ENCODE measurements at regions not wholly inside any gene's neighbourhood (a gene's known extent, or its start where the extent isn't known, plus 50 kb on each side); places are given as distances from the start of the nearest gene placed in this dataset.

DNA sequence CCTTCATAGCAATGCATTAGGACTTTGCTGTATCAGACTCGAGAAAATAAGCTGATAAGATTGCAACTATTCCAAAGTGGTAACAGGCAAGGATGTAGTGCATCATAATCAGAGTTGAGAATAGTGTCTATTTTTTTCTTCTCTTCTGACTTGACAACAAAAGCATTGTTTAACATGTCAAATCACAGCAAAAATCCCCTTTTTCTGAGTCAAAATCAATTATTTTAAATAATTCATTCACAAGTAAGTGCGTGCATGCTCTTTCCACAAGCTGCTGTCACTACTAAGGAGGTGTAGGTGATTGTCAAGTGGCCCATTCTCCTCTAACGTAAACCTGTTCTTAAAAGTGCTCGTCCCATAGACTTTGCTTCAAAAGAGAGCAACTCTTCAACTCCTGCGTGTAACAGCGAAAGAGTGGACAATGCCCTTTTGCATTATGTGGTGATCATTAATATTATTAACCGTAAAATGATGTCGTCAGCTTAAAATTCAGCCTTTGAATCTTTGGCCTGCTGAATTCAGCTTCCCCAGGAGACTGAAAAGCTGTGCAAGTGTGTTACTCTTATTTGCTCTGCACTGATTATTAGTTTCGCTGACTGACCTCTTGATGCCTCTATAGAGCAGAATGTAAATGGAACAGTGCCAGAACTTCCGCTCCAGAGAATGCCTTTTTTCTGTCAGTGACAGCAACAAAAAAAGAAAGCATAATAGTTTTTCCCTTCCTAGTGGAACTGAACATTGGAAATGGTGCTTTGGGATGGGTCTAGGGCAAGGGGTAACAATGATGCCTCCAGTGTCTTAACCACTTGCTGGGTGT lies 680.8 kb upstream of the SEMA6A start:
- in situ Hi-C loops (cut with MboI; ENCODE audit: low sequenced_read_pairs) = no loop called here
- Histone ChIP-seq H3K4me1 (no peaks in the 10 kb centered on the region), H3K4me3 (no peak overlapping the region), H3K27me3 (ENCODE audit: low read depth) (no peaks in the 10 kb centered on the region), H3K9me3 (no peaks in the 10 kb centered on the region), H3K36me3 (replicated peaks) (no peaks in the 10 kb centered on the region)
- no peak for DNase-seq (ENCODE audit: low spot score in 2 of 2)

DNA sequence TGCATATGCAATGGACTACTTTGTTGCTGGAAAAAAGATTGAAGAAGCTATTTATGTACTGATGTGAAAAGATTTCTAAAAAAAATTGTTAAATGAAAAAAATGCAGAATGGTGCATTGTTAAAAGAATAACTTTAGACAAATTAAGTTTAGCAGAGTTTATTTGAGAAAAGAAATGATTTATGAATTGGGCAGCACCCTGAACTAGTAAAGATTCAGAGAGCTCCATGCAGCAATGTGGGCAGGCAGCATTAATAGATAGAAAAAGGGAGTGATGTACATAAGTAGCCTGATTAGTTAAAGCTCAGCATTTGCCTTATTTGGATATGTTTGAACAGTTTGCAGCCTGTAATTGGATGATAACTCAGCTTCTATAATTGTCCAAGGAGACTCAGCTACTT lies 677.9 kb upstream of the SEMA6A start:
- Histone ChIP-seq H3K36me3 (replicated peaks) (no peaks in the 10 kb centered on the region), H3K9me3 (no peaks in the 10 kb centered on the region), H3K4me1 (peaks cover 9% of the 10 kb centered on the region), H3K27me3 (ENCODE audit: low read depth) (no peaks in the 10 kb centered on the region), H3K4me3 (no peak overlapping the region)
- DNase-seq (ENCODE audit: low spot score in 2 of 2) = no peak
- in situ Hi-C loops (cut with MboI; ENCODE audit: low sequenced_read_pairs) = no loop called here

DNA sequence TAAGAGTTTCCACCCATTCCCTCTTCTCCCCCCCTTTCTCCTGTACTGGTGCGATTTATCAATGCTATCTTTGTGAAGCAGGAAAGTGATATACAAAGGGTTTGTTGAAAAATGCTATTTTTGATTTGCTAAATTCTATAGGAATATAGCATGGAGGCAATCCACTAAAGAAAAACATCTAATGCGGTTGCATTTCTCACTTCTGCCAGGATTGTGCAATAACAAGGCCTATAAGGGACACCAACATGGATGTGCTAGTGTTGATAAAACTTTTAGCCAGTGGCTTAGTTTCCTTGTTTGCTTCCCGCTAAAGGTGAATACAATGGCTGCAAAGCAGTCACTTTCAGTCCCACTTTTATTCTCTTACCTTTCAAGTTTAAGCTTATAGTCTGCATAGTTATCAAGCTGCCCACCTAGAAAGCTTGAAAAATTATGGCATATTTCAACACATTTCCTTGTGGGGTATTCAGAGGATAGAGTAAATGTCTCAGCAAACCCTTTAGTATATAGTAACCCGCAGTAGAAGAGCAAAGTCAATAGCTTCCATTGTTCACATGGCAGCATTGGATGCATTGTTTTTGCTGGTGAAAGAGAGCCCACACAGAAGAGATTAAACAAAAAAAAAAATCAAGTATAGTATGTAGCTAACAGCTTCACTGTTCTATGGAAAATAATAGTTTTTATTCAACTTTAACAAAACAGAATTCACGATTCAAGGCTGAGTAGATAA lies 674.6 kb upstream of the SEMA6A start:
- H3K27me3 ChIP-seq (ENCODE audit: low read depth) = no peaks in the 10 kb centered on the region
- no peaks in the 10 kb centered on the region for H3K36me3 ChIP-seq (replicated peaks)
- H3K4me3 ChIP-seq = no peak overlapping the region
- peaks cover 31% of the 10 kb centered on the region for H3K4me1 ChIP-seq
- DNase-seq (ENCODE audit: low spot score in 2 of 2) = peak; percentile 37 to 76
- H3K9me3 ChIP-seq = no peaks in the 10 kb centered on the region
- in situ Hi-C loops (cut with MboI; ENCODE audit: low sequenced_read_pairs) = no loop called here

DNA sequence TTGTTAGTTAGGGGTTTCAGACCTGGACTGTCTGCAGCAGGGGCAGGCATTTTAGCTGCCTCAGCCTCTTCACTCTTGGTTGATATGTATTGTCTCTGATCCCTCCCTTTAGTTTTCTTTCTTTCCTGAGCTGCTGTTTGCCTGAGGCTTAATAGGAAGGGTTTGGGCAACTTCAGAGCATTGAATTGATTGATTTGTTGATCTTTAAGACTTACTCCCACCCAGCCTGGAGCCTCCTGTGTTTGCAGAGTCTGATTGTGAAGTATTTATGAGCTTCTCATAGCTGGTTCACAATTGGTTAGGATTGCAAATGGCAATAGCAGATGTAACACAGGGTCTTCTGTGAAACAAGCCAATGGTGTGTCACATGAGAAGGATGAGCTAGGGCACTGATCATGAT lies 671.8 kb upstream of the SEMA6A start:
- no peak overlapping the region for H3K4me3 ChIP-seq
- no peaks in the 10 kb centered on the region for H3K9me3 ChIP-seq
- no peaks in the 10 kb centered on the region for H3K27me3 ChIP-seq (ENCODE audit: low read depth)
- DNase-seq (ENCODE audit: low spot score in 2 of 2) = peak; percentile 66 to 95
- H3K36me3 ChIP-seq (replicated peaks) = no peaks in the 10 kb centered on the region
- in situ Hi-C loops (cut with MboI; ENCODE audit: low sequenced_read_pairs) = no loop called here
- peaks cover 31% of the 10 kb centered on the region for H3K4me1 ChIP-seq

DNA sequence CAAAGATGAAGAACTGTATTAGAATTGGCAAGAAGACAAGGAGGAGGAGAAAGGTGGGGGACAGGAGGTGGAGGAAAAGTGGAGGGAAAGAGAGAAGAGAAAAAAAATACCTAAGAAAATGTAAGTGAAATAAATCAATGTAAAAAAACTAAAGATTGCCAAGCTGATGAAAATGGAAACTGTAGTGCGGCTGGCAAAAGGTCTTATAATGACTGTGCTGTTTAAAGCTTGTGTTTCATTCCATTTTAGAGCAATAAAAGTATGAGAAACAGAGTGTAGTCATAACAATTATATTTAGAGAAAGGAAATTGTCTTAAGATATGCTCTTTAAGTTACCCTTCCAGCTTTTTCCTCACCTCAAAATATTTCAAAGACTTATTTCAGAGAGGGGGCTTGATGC lies 670.5 kb upstream of the SEMA6A start:
- in situ Hi-C loops (cut with MboI; ENCODE audit: low sequenced_read_pairs) = no loop called here
- Histone ChIP-seq H3K27me3 (ENCODE audit: low read depth) (no peaks in the 10 kb centered on the region), H3K9me3 (no peaks in the 10 kb centered on the region), H3K4me1 (peaks cover 31% of the 10 kb centered on the region), H3K36me3 (replicated peaks) (no peaks in the 10 kb centered on the region), H3K4me3 (no peak overlapping the region)
- DNase-seq (ENCODE audit: low spot score in 2 of 2) = no peak

DNA sequence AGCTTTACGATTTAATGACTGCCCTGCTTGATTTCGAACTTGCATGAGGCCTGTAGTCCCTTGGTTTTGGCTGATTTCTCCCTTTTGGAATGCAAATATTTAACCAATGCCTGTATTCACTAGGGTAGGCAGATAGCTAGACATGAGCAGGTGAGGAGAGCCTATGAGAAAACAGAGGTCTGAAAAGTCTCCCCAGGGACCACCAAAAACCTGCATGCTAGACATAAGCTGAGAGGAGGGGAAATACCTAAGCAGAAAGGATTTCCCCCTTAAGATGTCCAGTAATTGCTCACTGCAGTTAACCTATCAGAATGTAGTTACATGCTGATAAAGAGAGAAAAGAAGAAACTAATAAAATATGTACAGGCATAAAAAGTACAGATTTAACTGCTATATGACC lies 667.4 kb upstream of the SEMA6A start:
- Histone ChIP-seq H3K36me3 (replicated peaks) (no peaks in the 10 kb centered on the region), H3K9me3 (no peaks in the 10 kb centered on the region), H3K27me3 (ENCODE audit: low read depth) (no peaks in the 10 kb centered on the region), H3K4me1 (peaks cover 21% of the 10 kb centered on the region), H3K4me3 (no peak overlapping the region)
- DNase-seq (ENCODE audit: low spot score in 2 of 2) = no peak
- in situ Hi-C loops (cut with MboI; ENCODE audit: low sequenced_read_pairs) = no loop called here

DNA sequence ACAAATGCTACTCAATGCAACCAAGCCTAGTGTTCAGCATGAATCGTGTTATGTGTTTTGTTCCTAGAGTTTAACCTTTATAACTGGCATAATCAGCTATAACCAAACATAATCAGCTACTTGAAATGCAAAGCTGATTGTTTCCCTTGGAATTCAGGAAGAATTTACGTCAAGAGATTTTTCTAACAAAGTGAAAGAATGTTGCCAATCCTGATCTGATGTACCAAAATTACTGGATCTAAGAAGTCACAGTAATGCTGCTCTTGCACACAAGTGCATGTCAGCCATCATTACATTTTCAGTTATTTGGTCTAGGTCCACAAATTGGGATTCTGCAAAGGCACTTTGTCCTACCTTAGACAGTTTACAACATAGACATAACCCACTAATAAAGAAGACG lies 662.3 kb upstream of the SEMA6A start:
- H3K4me1 ChIP-seq = no peaks in the 10 kb centered on the region
- H3K36me3 ChIP-seq (replicated peaks) = no peaks in the 10 kb centered on the region
- H3K4me3 ChIP-seq = no peak overlapping the region
- H3K9me3 ChIP-seq = no peaks in the 10 kb centered on the region
- no peaks in the 10 kb centered on the region for H3K27me3 ChIP-seq (ENCODE audit: low read depth)
- DNase-seq (ENCODE audit: low spot score in 2 of 2) = no peak
- in situ Hi-C loops (cut with MboI; ENCODE audit: low sequenced_read_pairs) = no loop called here

DNA sequence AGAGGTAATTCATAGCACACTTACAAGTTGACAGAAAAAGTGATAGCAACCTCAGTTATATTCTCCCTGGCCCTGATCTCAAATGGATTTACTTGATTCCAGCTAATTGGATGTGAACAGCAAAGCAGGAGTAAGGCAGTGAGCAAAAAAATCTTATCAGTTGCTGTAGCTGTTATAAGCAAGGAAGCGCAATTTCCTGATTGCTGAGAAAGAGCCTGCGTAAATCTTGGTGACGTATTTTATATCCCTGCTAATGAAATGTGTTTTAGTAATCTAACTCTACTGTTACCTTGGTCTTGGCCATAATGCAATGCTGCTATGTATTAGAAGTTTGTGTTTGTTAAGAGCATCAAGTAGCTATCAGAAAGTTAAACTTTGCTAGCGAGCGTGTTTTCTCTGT lies 661.2 kb upstream of the SEMA6A start:
- H3K36me3 ChIP-seq (replicated peaks) = no peaks in the 10 kb centered on the region
- no peak for DNase-seq (ENCODE audit: low spot score in 2 of 2)
- in situ Hi-C loops (cut with MboI; ENCODE audit: low sequenced_read_pairs) = no loop called here
- H3K4me1 ChIP-seq = no peaks in the 10 kb centered on the region
- no peaks in the 10 kb centered on the region for H3K27me3 ChIP-seq (ENCODE audit: low read depth)
- no peak overlapping the region for H3K4me3 ChIP-seq
- H3K9me3 ChIP-seq = no peaks in the 10 kb centered on the region

DNA sequence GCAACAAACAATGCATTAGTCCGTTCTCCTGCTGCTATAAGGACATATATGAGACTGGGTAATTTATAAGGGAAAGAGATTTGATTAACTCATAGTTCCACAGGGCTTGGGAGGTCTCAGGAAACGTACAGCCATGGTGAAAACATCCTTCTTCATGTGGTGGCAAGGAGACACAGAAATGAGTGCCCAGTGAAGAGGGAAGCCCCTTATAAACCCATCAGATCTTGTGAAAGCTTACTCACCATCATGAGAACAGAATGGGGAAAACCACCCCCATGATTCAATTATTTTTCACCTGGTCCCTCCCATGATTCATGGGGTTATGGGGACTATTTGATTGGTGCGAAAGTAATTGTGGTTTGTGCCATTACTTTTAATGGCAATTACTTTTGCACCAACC lies 655.8 kb upstream of the SEMA6A start:
- Histone ChIP-seq H3K36me3 (replicated peaks) (no peaks in the 10 kb centered on the region), H3K27me3 (ENCODE audit: low read depth) (no peaks in the 10 kb centered on the region), H3K4me1 (no peaks in the 10 kb centered on the region), H3K4me3 (no peak overlapping the region), H3K9me3 (no peaks in the 10 kb centered on the region)
- no peak for DNase-seq (ENCODE audit: low spot score in 2 of 2)
- in situ Hi-C loops (cut with MboI; ENCODE audit: low sequenced_read_pairs) = no loop called here

DNA sequence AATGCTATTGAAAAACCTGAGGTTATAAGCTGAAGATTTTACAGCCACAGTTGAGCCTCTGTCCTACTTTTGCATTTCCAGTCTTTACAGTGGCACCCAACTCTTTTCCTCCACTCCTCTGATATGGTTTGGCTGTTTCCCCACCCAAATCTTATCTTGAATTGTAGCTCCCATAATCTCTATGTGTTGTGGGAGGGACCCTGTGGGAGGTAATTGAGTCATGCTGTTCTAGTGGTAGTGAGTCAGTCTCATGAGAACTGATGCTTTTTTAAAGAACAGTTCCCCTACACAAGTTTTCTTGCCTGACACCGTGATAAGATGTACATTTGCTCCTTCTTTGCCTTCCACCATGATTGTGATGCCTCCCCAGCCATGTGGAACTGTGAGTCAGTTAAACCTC lies 646.1 kb upstream of the SEMA6A start:
- DNase-seq (ENCODE audit: low spot score in 2 of 2) = no peak
- Histone ChIP-seq H3K9me3 (no peaks in the 10 kb centered on the region), H3K4me3 (no peak overlapping the region), H3K27me3 (ENCODE audit: low read depth) (no peaks in the 10 kb centered on the region), H3K36me3 (replicated peaks) (no peaks in the 10 kb centered on the region), H3K4me1 (no peaks in the 10 kb centered on the region)
- in situ Hi-C loops (cut with MboI; ENCODE audit: low sequenced_read_pairs) = no loop called here

DNA sequence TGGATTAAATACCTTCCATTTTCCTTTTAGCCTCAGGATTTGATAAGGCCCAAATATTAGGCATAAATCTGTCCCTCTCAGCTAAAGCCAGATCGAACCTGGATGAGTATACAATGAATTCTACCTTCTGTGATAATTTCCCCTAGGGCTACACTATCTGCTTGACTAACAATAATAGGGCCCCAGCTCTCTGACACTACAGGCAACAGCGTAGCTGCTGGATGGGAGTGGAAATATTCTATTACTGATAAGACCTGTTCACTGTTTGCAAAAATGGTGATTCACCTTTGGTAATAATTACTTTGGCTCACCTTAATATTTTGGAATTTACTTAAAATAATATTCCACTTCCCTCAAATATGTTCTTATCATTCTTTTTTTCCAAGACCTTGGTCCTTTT lies 644.2 kb upstream of the SEMA6A start:
- no peaks in the 10 kb centered on the region for H3K4me1 ChIP-seq
- in situ Hi-C loops (cut with MboI; ENCODE audit: low sequenced_read_pairs) = no loop called here
- H3K9me3 ChIP-seq = no peaks in the 10 kb centered on the region
- no peaks in the 10 kb centered on the region for H3K36me3 ChIP-seq (replicated peaks)
- no peak for DNase-seq (ENCODE audit: low spot score in 2 of 2)
- no peaks in the 10 kb centered on the region for H3K27me3 ChIP-seq (ENCODE audit: low read depth)
- no peak overlapping the region for H3K4me3 ChIP-seq

DNA sequence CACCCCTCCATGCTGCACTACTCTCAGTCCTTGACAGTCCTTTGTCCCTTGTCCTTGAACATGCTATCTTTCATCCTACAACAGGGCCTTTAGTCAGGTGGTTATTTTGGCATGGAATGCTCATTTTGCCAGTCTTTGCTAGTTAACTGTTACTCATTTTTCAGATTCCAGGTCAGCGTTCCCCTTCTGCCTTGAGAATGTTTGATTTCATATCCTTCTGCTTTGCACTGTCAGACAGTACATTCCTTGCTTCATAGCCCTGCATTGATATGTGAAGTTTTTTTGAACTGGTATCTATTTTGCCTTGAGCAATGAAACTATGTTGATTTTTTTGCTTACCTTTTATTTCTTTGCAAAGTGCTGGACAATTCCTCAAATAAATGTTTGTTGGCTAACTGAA lies 638.2 kb upstream of the SEMA6A start:
- Histone ChIP-seq H3K36me3 (replicated peaks) (no peaks in the 10 kb centered on the region), H3K4me3 (no peak overlapping the region), H3K27me3 (ENCODE audit: low read depth) (no peaks in the 10 kb centered on the region), H3K4me1 (no peaks in the 10 kb centered on the region), H3K9me3 (no peaks in the 10 kb centered on the region)
- no peak for DNase-seq (ENCODE audit: low spot score in 2 of 2)
- in situ Hi-C loops (cut with MboI; ENCODE audit: low sequenced_read_pairs) = no loop called here

DNA sequence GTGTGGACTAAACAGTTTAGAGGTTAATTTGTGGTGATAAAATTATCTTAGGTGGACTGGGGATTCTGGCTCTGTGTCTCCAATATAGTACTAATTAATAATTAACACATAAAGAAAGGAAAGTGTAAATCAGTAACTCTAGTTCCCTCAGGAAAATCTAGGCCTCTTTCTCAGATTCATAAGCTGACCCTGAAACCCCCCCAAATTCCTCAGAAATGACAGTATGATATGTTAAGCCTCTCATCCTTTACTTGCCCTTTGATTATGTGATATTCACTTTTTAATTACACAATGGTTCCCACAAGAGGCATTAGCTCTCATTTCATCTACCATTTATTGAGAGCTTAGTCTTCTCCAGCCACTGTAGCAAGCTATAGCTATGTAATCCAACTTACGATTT lies 636.2 kb upstream of the SEMA6A start:
- in situ Hi-C loops (cut with MboI; ENCODE audit: low sequenced_read_pairs) = no loop called here
- Histone ChIP-seq H3K4me1 (no peaks in the 10 kb centered on the region), H3K4me3 (no peak overlapping the region), H3K27me3 (ENCODE audit: low read depth) (no peaks in the 10 kb centered on the region), H3K36me3 (replicated peaks) (no peaks in the 10 kb centered on the region), H3K9me3 (no peaks in the 10 kb centered on the region)
- no peak for DNase-seq (ENCODE audit: low spot score in 2 of 2)

DNA sequence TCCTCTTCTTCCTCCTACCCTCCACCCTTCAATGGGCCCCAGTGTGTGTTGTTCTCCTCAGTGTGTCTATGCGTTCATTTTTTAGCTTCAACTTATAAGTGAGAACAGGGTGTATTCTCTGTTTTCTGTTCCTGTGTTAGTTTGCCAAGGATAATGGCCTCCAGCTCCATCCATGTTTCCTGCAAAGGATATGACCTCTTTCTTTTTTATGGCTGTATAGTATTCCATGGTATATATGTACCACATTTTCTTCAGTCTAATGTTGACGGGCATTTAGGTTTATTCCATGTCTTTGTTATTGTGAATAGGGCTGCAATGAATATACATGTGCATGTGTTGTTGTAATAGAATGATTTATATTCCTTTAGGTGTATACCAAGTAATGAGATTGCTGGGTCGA lies 634.9 kb upstream of the SEMA6A start:
- no peak for DNase-seq (ENCODE audit: low spot score in 2 of 2)
- Histone ChIP-seq H3K4me3 (no peak overlapping the region), H3K27me3 (ENCODE audit: low read depth) (no peaks in the 10 kb centered on the region), H3K36me3 (replicated peaks) (no peaks in the 10 kb centered on the region), H3K4me1 (no peaks in the 10 kb centered on the region), H3K9me3 (no peaks in the 10 kb centered on the region)
- in situ Hi-C loops (cut with MboI; ENCODE audit: low sequenced_read_pairs) = no loop called here
